ENCODE measurements at regions not wholly inside any gene's neighbourhood (a gene's known extent, or its start where the extent isn't known, plus 50 kb on each side); places are given as distances from the start of the nearest gene placed in this dataset.
A peak's percentile ranks its signal among the peaks of the same experiment; 100 is the strongest.

GRCh38 chr9:99459919-99460318 lies 237.8 kb downstream of the SEC61B start:
- ATAC-seq (peak in 1 of 2 donors; percentile 54), DNase-seq (no peak)
- intact Hi-C loops (cut with DNase I; ENCODE audit: low total_unique reads) (no loop called here), in situ Hi-C loops (cut with MboI; ENCODE audit: low sequenced_read_pairs in 4 of 4) (no loop called here)
- H3K27ac ChIP-seq: no peak overlapping the region
- H3K36me3 ChIP-seq: no peaks in the 10 kb centered on the region
- peaks cover 0 to 3% of the 10 kb centered on the region in 2 donors for H3K4me1 ChIP-seq
- H3K9me3 ChIP-seq: no peaks in the 10 kb centered on the region
- TF ChIP-seq POLR2A (IDR thresholded peaks at IDR 0.05): no peak
- no peak for TF ChIP-seq CTCF (IDR thresholded peaks at IDR 0.05 in 4 of 5, conservative IDR thresholded peaks at IDR 0.05 in 1 of 5)
- H3K27me3 ChIP-seq: no peaks in the 10 kb centered on the region
- H3K4me3 ChIP-seq: no peak overlapping the region

- in situ Hi-C loops (cut with MboI; ENCODE audit: low sequenced_read_pairs in 4 of 4): no loop called here
Measured at GRCh38 chr9:99463131-99463530, 241.0 kb downstream of the SEC61B start.

GRCh38 chr9:99464568-99464967 lies 242.5 kb downstream of the SEC61B start:
- no peak overlapping the region for H3K27ac ChIP-seq
- TF ChIP-seq POLR2A (IDR thresholded peaks at IDR 0.05): no peak
- TF ChIP-seq CTCF (IDR thresholded peaks at IDR 0.05 in 4 of 5, conservative IDR thresholded peaks at IDR 0.05 in 1 of 5): no peak
- no peaks in the 10 kb centered on the region for H3K9me3 ChIP-seq
- H3K36me3 ChIP-seq: no peaks in the 10 kb centered on the region
- no peak for DNase-seq
- intact Hi-C loops (cut with DNase I; ENCODE audit: low total_unique reads) (no loop called here), in situ Hi-C loops (cut with MboI; ENCODE audit: low sequenced_read_pairs in 4 of 4) (no loop called here)
- H3K4me3 ChIP-seq: no peak overlapping the region
- no peak for ATAC-seq
- H3K27me3 ChIP-seq: no peaks in the 10 kb centered on the region
- H3K4me1 ChIP-seq: peaks cover 0 to 3% of the 10 kb centered on the region in 2 donors

More at GRCh38 chr9:99463131-99463530, 241.0 kb downstream of the SEC61B start:
- no peak for TF ChIP-seq CTCF (IDR thresholded peaks at IDR 0.05 in 4 of 5, conservative IDR thresholded peaks at IDR 0.05 in 1 of 5)
- no peak for TF ChIP-seq POLR2A (IDR thresholded peaks at IDR 0.05)
- DNase-seq: no peak
- Histone ChIP-seq H3K9me3 (no peaks in the 10 kb centered on the region), H3K27me3 (no peaks in the 10 kb centered on the region), H3K27ac (no peak overlapping the region), H3K36me3 (no peaks in the 10 kb centered on the region), H3K4me3 (no peak overlapping the region), H3K4me1 (peaks cover 0 to 3% of the 10 kb centered on the region in 2 donors)
- intact Hi-C loops (cut with DNase I; ENCODE audit: low total_unique reads): no loop called here
- no peak for ATAC-seq

GRCh38 chr9:99465231-99465907 lies 243.3 kb downstream of the SEC61B start:
- H3K27me3 ChIP-seq: no peaks in the 10 kb centered on the region
- ATAC-seq (no peak), DNase-seq (no peak)
- no peaks in the 10 kb centered on the region for H3K4me1 ChIP-seq
- H3K9me3 ChIP-seq: no peaks in the 10 kb centered on the region
- no peaks in the 10 kb centered on the region for H3K36me3 ChIP-seq
- intact Hi-C loops (cut with DNase I; ENCODE audit: low total_unique reads): no loop called here
- no peak overlapping the region for H3K4me3 ChIP-seq
- in situ Hi-C loops (cut with MboI; ENCODE audit: low sequenced_read_pairs in 4 of 4): no loop called here
- no peak overlapping the region for H3K27ac ChIP-seq
- TF ChIP-seq CTCF (IDR thresholded peaks at IDR 0.05 in 4 of 5, conservative IDR thresholded peaks at IDR 0.05 in 1 of 5): no peak
- TF ChIP-seq POLR2A (IDR thresholded peaks at IDR 0.05): no peak

GRCh38 chr9:99466104-99466503 lies 244.0 kb downstream of the SEC61B start:
- ATAC-seq: no peak
- no peak for DNase-seq
- TF ChIP-seq CTCF (IDR thresholded peaks at IDR 0.05 in 4 of 5, conservative IDR thresholded peaks at IDR 0.05 in 1 of 5) (no peak), POLR2A (IDR thresholded peaks at IDR 0.05) (no peak)
- intact Hi-C loops (cut with DNase I; ENCODE audit: low total_unique reads): no loop called here
- H3K4me1 ChIP-seq: no peaks in the 10 kb centered on the region
- in situ Hi-C loops (cut with MboI; ENCODE audit: low sequenced_read_pairs in 4 of 4): no loop called here
- no peaks in the 10 kb centered on the region for H3K9me3 ChIP-seq
- no peak overlapping the region for H3K27ac ChIP-seq
- H3K36me3 ChIP-seq: no peaks in the 10 kb centered on the region
- H3K4me3 ChIP-seq: no peak overlapping the region
- no peaks in the 10 kb centered on the region for H3K27me3 ChIP-seq
